ENCODE measurements at regions not wholly inside any gene's neighbourhood (a gene's known extent, or its start where the extent isn't known, plus 50 kb on each side); places are given as distances from the start of the nearest gene placed in this dataset.

DNA sequence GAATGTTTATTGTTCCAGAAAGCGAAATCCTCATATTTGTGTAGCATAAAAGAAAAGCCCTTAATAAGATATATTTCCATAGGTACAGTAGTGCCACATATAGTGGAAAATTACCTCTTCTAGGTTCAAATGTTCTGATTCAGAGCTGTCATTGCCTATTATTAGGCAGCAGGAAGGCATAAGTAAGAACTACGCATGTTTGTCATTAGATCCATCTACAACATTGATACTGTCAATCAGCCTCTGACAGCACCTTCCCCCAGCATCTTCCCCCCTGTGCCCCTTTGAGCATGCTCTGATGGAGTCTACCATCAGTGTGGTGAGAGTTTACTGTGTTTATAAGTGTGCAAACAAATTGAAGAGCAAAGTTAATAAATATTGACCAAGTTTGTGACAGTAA, 816.1 kb downstream of the TLE4 start:
- Histone ChIP-seq H3K36me3 (ENCODE audit: control insufficient read depth in 2 of 4, insufficient read depth in 4 of 4, low read length in 3 of 4) (no peaks in the 10 kb centered on the region), H2AFZ (ENCODE audit: low read length) (no peak overlapping the region), H4K5ac (ENCODE audit: insufficient read length, low read depth, low read length) (no peak overlapping the region), H2BK20ac (ENCODE audit: low read length) (no peak overlapping the region), H3K4ac (replicated peaks; ENCODE audit: insufficient read length, low read depth, low read length) (no peak overlapping the region), H3K79me2 (ENCODE audit: control insufficient read depth in 1 of 2, insufficient read depth in 2 of 2, low read length in 2 of 2) (no peaks in the 10 kb centered on the region), H2BK12ac (ENCODE audit: low read depth, low read length) (no peak overlapping the region), H3K18ac (ENCODE audit: extremely low read depth, low read length) (no peak overlapping the region), H2BK120ac (replicated peaks; ENCODE audit: low read depth, low read length) (no peak overlapping the region), H3K14ac (ENCODE audit: insufficient read length) (no peak overlapping the region), H3K4me1 (replicated peaks in 1 of 4; ENCODE audit: control insufficient read depth in 3 of 4, insufficient read depth in 4 of 4, low read length in 3 of 4) (peaks cover 0 to 2% (median 0%) of the 10 kb centered on the region in 4 experiments; a peak in 1 of 7 replicates), H2BK5ac (ENCODE audit: low read depth, low read length) (no peak overlapping the region), H3K4me3 (ENCODE audit: extremely low read depth in 1 of 4, insufficient read depth in 2 of 4, low read depth in 3 of 4, low read length in 4 of 4) (no peak overlapping the region), H3K9me3 (ENCODE audit: insufficient read depth in 2 of 2, low read depth in 1 of 2, low read length in 1 of 2) (peaks cover 0 to 3% of the 10 kb centered on the region in 2 experiments; a peak in 1 of 4 replicates), H2AK5ac (ENCODE audit: low read depth, low read length) (no peak overlapping the region), H4K8ac (ENCODE audit: extremely low read depth, insufficient read depth, low read length) (no peak overlapping the region), H2BK15ac (ENCODE audit: low read length) (no peak overlapping the region), H3K56ac (replicated peaks; ENCODE audit: insufficient read length, low read depth, low read length) (no peak overlapping the region), H3K9ac (replicated peaks in 1 of 4; ENCODE audit: extremely low read depth in 1 of 4, low read depth in 3 of 4, low read length in 3 of 4) (no peak overlapping the region), H3K4me2 (ENCODE audit: insufficient read depth in 1 of 2, low read depth in 2 of 2, low read length in 2 of 2) (no peak overlapping the region), H3K27ac (ENCODE audit: low read depth, low read length) (no peak overlapping the region), H4K91ac (replicated peaks; ENCODE audit: insufficient read length, low read length) (no peak overlapping the region), H3K23ac (ENCODE audit: insufficient read length) (no peak overlapping the region), H3K23me2 (ENCODE audit: low read depth, low read length) (no peaks in the 10 kb centered on the region), H3K27me3 (replicated peaks in 1 of 4; ENCODE audit: control insufficient read depth in 3 of 4, extremely low read depth in 1 of 4, insufficient read depth in 3 of 4, low read length in 3 of 4) (no peaks in the 10 kb centered on the region), H4K20me1 (replicated peaks in 1 of 2; ENCODE audit: control insufficient read depth in 1 of 2, insufficient read depth in 2 of 2, low read length in 2 of 2) (no peaks in the 10 kb centered on the region), H3K79me1 (ENCODE audit: low read depth, low read length) (no peaks in the 10 kb centered on the region)
- FAIRE-seq (no peak), DNase-seq (ENCODE audit: low read depth in 1 of 2, low spot score in 2 of 2) (no peak)
- POLR2A ChIA-PET (ENCODE audit: partially characterized antibody), result no interaction called here
- CTCF ChIA-PET (ENCODE audit: partially characterized antibody), result no interaction called here
- 90% methylated on average over 2 of the region's 2 CpGs; no CpG with 5 or more reads in 1 of the 2 experiments for WGBS, 2 experiments (ENCODE audit: extremely low coverage in 1 of 2, insufficient coverage in 1 of 2, insufficient read length in 1 of 2, insufficient replicate concordance in 2 of 2, low coverage in 1 of 2, low lambda C conversion rate in 2 of 2, missing lambda C conversion rate in 1 of 2)
- TF ChIP-seq FOSL1 (IDR thresholded peaks at IDR 0.05; ENCODE audit: insufficient read depth, low read depth, low read length) (no peak), RFX5 (IDR thresholded peaks at IDR 0.05; ENCODE audit: borderline replicate concordance, low read depth, low read length) (no peak)
